Spinal cord (tissue), 9 donors: ENCODE measurements at regions not wholly inside any gene's neighbourhood (a gene's known extent, or its start where the extent isn't known, plus 50 kb on each side); places are given as distances from the start of the nearest gene placed in this dataset.

ENCODE experiments used
- DNase-seq, 6 donors: peaks; one replicate each; pipeline versions ENCODE4 v3.0.0 to v3.0.0-alpha.2; 2013 to 2015; ENCODE audit warnings: low spot score in 6 of 6, low read depth in 4 of 6
- H3K27ac ChIP-seq: one replicate; pipeline ENCODE4 v1.5.1; 2013; ENCODE audit warnings: low read depth, low read length, control low read depth
- H3K27me3 ChIP-seq: one replicate; pipeline ENCODE4 v1.6.1; 2013; ENCODE audit warnings: low read length; ENCODE audit not compliant: control insufficient read depth, insufficient read depth
- H3K36me3 ChIP-seq: one replicate; pipeline ENCODE4 v1.6.1; 2013; ENCODE audit warnings: low read length; ENCODE audit not compliant: control insufficient read depth, insufficient read depth
- H3K4me1 ChIP-seq: one replicate; pipeline ENCODE4 v1.6.1; 2013; ENCODE audit warnings: low read length; ENCODE audit not compliant: control insufficient read depth, insufficient read depth
- H3K4me3 ChIP-seq: one replicate; pipeline ENCODE4 v1.5.1; 2013; ENCODE audit warnings: low read depth, low read length, control low read depth
- H3K9me3 ChIP-seq: one replicate; pipeline ENCODE4 v1.6.1; 2013; ENCODE audit warnings: low read length; ENCODE audit not compliant: control insufficient read depth, insufficient read depth
- WGBS: methylation state at CpG from one replicate; pipeline ENCODE4 v1.1.5; 2013; ENCODE audit warnings: missing lambda C conversion rate; ENCODE audit not compliant: insufficient coverage; 5-methylcytosine and 5-hydroxymethylcytosine counted together
- donor health status: healthy.

GRCh38 chr12:17829813-17830212, 260.2 kb downstream of the RERGL start:
- no peaks in the 10 kb centered on the region for H3K9me3 ChIP-seq
- H3K4me3 ChIP-seq: no peak overlapping the region
- no peaks in the 10 kb centered on the region for H3K27me3 ChIP-seq
- DNase-seq: no peak
- WGBS: no CpG with 5 or more reads among the region's 1 CpG
- H3K36me3 ChIP-seq: no peaks in the 10 kb centered on the region
- H3K4me1 ChIP-seq: no peaks in the 10 kb centered on the region
- H3K27ac ChIP-seq: no peak overlapping the region

- Histone ChIP-seq H3K4me3 (no peak overlapping the region), H3K9me3 (no peaks in the 10 kb centered on the region), H3K27me3 (no peaks in the 10 kb centered on the region), H3K27ac (no peak overlapping the region), H3K36me3 (no peaks in the 10 kb centered on the region), H3K4me1 (no peaks in the 10 kb centered on the region)
- DNase-seq: no peak
Measured at GRCh38 chr12:17818931-17819330, 271.1 kb downstream of the RERGL start.

GRCh38 chr12:17810399-17810798, 279.6 kb downstream of the RERGL start:
- WGBS: 79% methylated on average over 3 of the region's 3 CpGs
- H3K9me3 ChIP-seq: peaks cover 3% of the 10 kb centered on the region
- H3K27me3 ChIP-seq: no peaks in the 10 kb centered on the region
- DNase-seq: no peak
- no peak overlapping the region for H3K27ac ChIP-seq
- H3K36me3 ChIP-seq: no peaks in the 10 kb centered on the region
- H3K4me1 ChIP-seq: no peaks in the 10 kb centered on the region
- H3K4me3 ChIP-seq: no peak overlapping the region

GRCh38 chr12:17809206-17809605, 280.8 kb downstream of the RERGL start:
- peaks cover 3% of the 10 kb centered on the region for H3K9me3 ChIP-seq
- H3K4me3 ChIP-seq: no peak overlapping the region
- no peaks in the 10 kb centered on the region for H3K27me3 ChIP-seq
- H3K4me1 ChIP-seq: no peaks in the 10 kb centered on the region
- no CpG with 5 or more reads among the region's 1 CpG for WGBS
- DNase-seq: no peak
- H3K36me3 ChIP-seq: no peaks in the 10 kb centered on the region
- H3K27ac ChIP-seq: no peak overlapping the region

GRCh38 chr12:17802657-17803641, 287.0 kb downstream of the RERGL start:
- WGBS: 87% methylated on average over 10 of the region's 15 CpGs
- no peaks in the 10 kb centered on the region for H3K27me3 ChIP-seq
- H3K9me3 ChIP-seq: no peaks in the 10 kb centered on the region
- no peak overlapping the region for H3K4me3 ChIP-seq
- H3K27ac ChIP-seq: no peak overlapping the region
- no peaks in the 10 kb centered on the region for H3K36me3 ChIP-seq
- no peak for DNase-seq
- no peaks in the 10 kb centered on the region for H3K4me1 ChIP-seq

GRCh38 chr12:17793854-17794253, 296.1 kb downstream of the RERGL start:
- Histone ChIP-seq H3K4me1 (no peaks in the 10 kb centered on the region), H3K36me3 (no peaks in the 10 kb centered on the region), H3K4me3 (no peak overlapping the region), H3K27ac (no peak overlapping the region), H3K9me3 (no peaks in the 10 kb centered on the region), H3K27me3 (no peaks in the 10 kb centered on the region)
- no CpG with 5 or more reads among the region's 2 CpGs for WGBS
- DNase-seq: no peak

DNA sequence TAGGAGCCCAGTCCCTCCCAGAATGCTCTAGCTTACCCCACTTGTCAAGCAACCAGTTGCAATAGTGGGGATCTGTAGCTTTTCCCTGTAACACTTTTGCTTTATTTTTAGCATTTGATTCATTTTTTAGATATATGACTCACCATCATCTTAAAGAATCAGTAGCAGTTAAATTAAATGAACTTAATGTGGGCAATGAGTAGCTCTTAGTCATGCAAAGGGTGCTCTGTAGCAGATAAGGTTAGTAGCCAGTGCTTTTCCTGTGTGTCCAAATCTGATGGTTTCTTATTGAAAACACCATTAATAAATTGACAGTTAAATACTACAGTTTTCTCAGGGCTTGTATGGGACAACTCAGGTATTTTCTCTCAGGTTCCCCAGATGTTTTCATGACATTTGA, 311.8 kb downstream of the RERGL start:
- DNase-seq: no peak
- no peak overlapping the region for H3K27ac ChIP-seq
- H3K4me1 ChIP-seq: no peaks in the 10 kb centered on the region
- H3K9me3 ChIP-seq: no peaks in the 10 kb centered on the region
- no peak overlapping the region for H3K4me3 ChIP-seq
- H3K36me3 ChIP-seq: no peaks in the 10 kb centered on the region
- H3K27me3 ChIP-seq: no peaks in the 10 kb centered on the region

- no peak overlapping the region for H3K27ac ChIP-seq
- no peaks in the 10 kb centered on the region for H3K9me3 ChIP-seq
- WGBS: 80% methylated on average over 1 of the region's 4 CpGs
Measured at GRCh38 chr12:17763366-17763765, 326.6 kb downstream of the RERGL start.

GRCh38 chr12:17759982-17760381, 330.0 kb downstream of the RERGL start:
- no peak for DNase-seq
- Histone ChIP-seq H3K4me3 (no peak overlapping the region), H3K36me3 (no peaks in the 10 kb centered on the region), H3K4me1 (no peaks in the 10 kb centered on the region), H3K9me3 (peaks cover 2% of the 10 kb centered on the region), H3K27me3 (no peaks in the 10 kb centered on the region), H3K27ac (no peak overlapping the region)
- WGBS: 91% methylated on average over 8 of the region's 8 CpGs

More at GRCh38 chr12:17763366-17763765, 326.6 kb downstream of the RERGL start:
- H3K36me3 ChIP-seq: no peaks in the 10 kb centered on the region
- H3K4me1 ChIP-seq: no peaks in the 10 kb centered on the region
- no peaks in the 10 kb centered on the region for H3K27me3 ChIP-seq
- DNase-seq: peak in 1 of 6 donors; percentile 86
- no peak overlapping the region for H3K4me3 ChIP-seq
